ENCODE measurements at regions not wholly inside any gene's neighbourhood (a gene's known extent, or its start where the extent isn't known, plus 50 kb on each side); places are given as distances from the start of the nearest gene placed in this dataset.

DNA sequence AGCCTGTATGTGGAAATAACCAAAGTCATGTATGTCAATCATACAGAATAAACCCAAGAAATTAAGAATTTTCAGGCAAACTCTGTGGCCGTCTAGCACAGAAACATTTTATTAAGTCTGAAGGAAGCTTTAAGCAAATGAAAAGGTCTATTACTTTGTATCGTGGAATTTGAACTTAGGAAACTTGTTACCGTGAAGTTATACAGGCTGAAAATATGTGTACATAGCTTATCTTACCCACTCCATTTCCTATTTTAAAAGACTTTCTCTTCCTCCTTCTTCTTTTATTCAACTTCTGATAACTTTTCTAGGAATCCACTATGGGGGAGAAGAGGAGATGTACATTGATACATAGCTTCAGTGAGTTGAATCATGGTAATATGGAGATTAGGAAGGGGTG lies 108.3 kb downstream of the AGTR2 start:
- ChIA-PET CTCF (no interaction called here), POLR2A (no interaction called here)
- TF ChIP-seq, protein P1, sequence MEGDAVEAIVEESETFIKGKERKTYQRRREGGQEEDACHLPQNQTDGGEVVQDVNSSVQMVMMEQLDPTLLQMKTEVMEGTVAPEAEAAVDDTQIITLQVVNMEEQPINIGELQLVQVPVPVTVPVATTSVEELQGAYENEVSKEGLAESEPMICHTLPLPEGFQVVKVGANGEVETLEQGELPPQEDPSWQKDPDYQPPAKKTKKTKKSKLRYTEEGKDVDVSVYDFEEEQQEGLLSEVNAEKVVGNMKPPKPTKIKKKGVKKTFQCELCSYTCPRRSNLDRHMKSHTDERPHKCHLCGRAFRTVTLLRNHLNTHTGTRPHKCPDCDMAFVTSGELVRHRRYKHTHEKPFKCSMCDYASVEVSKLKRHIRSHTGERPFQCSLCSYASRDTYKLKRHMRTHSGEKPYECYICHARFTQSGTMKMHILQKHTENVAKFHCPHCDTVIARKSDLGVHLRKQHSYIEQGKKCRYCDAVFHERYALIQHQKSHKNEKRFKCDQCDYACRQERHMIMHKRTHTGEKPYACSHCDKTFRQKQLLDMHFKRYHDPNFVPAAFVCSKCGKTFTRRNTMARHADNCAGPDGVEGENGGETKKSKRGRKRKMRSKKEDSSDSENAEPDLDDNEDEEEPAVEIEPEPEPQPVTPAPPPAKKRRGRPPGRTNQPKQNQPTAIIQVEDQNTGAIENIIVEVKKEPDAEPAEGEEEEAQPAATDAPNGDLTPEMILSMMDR (IDR thresholded peaks at IDR 0.05): no peak
- Mint-ChIP-seq H3K27ac (no peak overlapping the region), H3K27me3 (no peaks in the 10 kb centered on the region), H3K4me1 (ENCODE audit: low read depth) (no peaks in the 10 kb centered on the region), H3K36me3 (ENCODE audit: low read depth) (no peaks in the 10 kb centered on the region), H3K9me3 (no peaks in the 10 kb centered on the region), H3K4me3 (no peak overlapping the region)
- ATAC-seq (no peak), DNase-seq (no peak)
- intact Hi-C loops (cut with micrococcal nuclease): no loop called here

GRCh38 chrX:116281106-116281505 lies 110.6 kb downstream of the AGTR2 start:
- H3K36me3 Mint-ChIP-seq (ENCODE audit: low read depth): no peaks in the 10 kb centered on the region
- H3K9me3 Mint-ChIP-seq: no peaks in the 10 kb centered on the region

GRCh38 chrX:116282751-116283150 lies 112.2 kb downstream of the AGTR2 start:
- CTCF ChIA-PET: no interaction called here
- no peak for ATAC-seq
- Mint-ChIP-seq H3K27ac (no peak overlapping the region), H3K4me3 (no peak overlapping the region), H3K4me1 (ENCODE audit: low read depth) (no peaks in the 10 kb centered on the region), H3K27me3 (no peaks in the 10 kb centered on the region), H3K9me3 (no peaks in the 10 kb centered on the region), H3K36me3 (ENCODE audit: low read depth) (no peaks in the 10 kb centered on the region)
- TF ChIP-seq, protein P1 (IDR thresholded peaks at IDR 0.05): no peak
- POLR2A ChIA-PET: no interaction called here
- intact Hi-C loops (cut with micrococcal nuclease): no loop called here
- DNase-seq: no peak

More at GRCh38 chrX:116281106-116281505, 110.6 kb downstream of the AGTR2 start:
- Mint-ChIP-seq H3K4me3 (no peak overlapping the region), H3K27ac (no peak overlapping the region), H3K27me3 (no peaks in the 10 kb centered on the region), H3K4me1 (ENCODE audit: low read depth) (no peaks in the 10 kb centered on the region)
- TF ChIP-seq, protein P1 (IDR thresholded peaks at IDR 0.05): no peak
- ChIA-PET CTCF (no interaction called here), POLR2A (no interaction called here)
- no peak for ATAC-seq
- intact Hi-C loops (cut with micrococcal nuclease): no loop called here
- DNase-seq: no peak

GRCh38 chrX:116284400-116284799 lies 113.9 kb downstream of the AGTR2 start:
- Mint-ChIP-seq H3K9me3 (no peaks in the 10 kb centered on the region), H3K4me1 (ENCODE audit: low read depth) (no peaks in the 10 kb centered on the region), H3K36me3 (ENCODE audit: low read depth) (no peaks in the 10 kb centered on the region), H3K4me3 (no peak overlapping the region), H3K27me3 (no peaks in the 10 kb centered on the region), H3K27ac (no peak overlapping the region)
- ATAC-seq (no peak), DNase-seq (no peak)
- ChIA-PET POLR2A (no interaction called here), CTCF (no interaction called here)
- TF ChIP-seq, protein P1 (IDR thresholded peaks at IDR 0.05): no peak
- intact Hi-C loops (cut with micrococcal nuclease): no loop called here

DNA sequence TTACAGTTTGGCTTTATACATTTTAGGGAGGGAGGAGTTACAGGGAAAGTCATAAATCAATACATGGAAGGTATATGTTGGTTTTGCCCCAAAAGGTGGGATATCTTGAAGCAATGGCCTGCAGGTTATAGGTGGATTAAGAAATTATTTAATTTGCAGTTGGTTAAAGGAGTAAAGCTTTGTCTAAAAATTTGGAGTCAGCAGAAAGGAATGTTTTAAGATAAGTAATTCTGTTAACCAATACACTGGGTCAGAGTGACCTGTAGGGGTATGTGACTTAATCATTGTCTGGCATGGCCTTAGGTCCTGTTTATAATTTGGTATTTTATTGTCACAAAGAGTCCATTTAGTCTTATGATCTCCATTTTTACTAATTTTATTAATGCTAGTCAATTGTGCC lies 115.0 kb downstream of the AGTR2 start:
- H3K4me3 Mint-ChIP-seq: no peak overlapping the region
- DNase-seq: no peak
- no peaks in the 10 kb centered on the region for H3K9me3 Mint-ChIP-seq
- no peaks in the 10 kb centered on the region for H3K27me3 Mint-ChIP-seq
- no peak overlapping the region for H3K27ac Mint-ChIP-seq
- POLR2A ChIA-PET: no interaction called here
- no peak for ATAC-seq
- intact Hi-C loops (cut with micrococcal nuclease): no loop called here
- TF ChIP-seq, protein P1 (IDR thresholded peaks at IDR 0.05): no peak
- no peaks in the 10 kb centered on the region for H3K4me1 Mint-ChIP-seq (ENCODE audit: low read depth)
- no peaks in the 10 kb centered on the region for H3K36me3 Mint-ChIP-seq (ENCODE audit: low read depth)
- CTCF ChIA-PET: no interaction called here

All from activated CD8-positive, alpha-beta T cell treated with anti-CD3 and anti-CD28 coated beads for 36 hours (primary cell).